Occipital lobe (tissue), 1 donor: ENCODE measurements at regions not wholly inside any gene's neighbourhood (a gene's known extent, or its start where the extent isn't known, plus 50 kb on each side); places are given as distances from the start of the nearest gene placed in this dataset.

Experiments used
- DNase-seq: peaks from one replicate; lab custom pipeline; 2025; lab: John Stamatoyannopoulos, UW

GRCh38 chr22:48596111-48596850 is 1231.4 kb downstream of the BRD1 start:
- no peak for DNase-seq

- DNase-seq = no peak
These were observed 1232.2 kb downstream of the BRD1 start for GRCh38 chr22:48595511-48595905.

GRCh38 chr22:48594757-48595510 is 1232.7 kb downstream of the BRD1 start:
- no peak for DNase-seq

- no peak for DNase-seq
These were observed 1233.5 kb downstream of the BRD1 start for GRCh38 chr22:48594016-48594756.

- no peak for DNase-seq
These were observed 1234.1 kb downstream of the BRD1 start for GRCh38 chr22:48593551-48593950.

- DNase-seq = no peak
These were observed 1234.7 kb downstream of the BRD1 start for GRCh38 chr22:48592931-48593330.

- no peak for DNase-seq
These were observed 1235.2 kb downstream of the BRD1 start for GRCh38 chr22:48592488-48592887.

GRCh38 chr22:48592066-48592345 is 1235.7 kb downstream of the BRD1 start:
- no peak for DNase-seq

- no peak for DNase-seq
These were observed 1236.2 kb downstream of the BRD1 start for GRCh38 chr22:48591286-48592065.

GRCh38 chr22:48589901-48590300 is 1237.8 kb downstream of the BRD1 start:
- DNase-seq = no peak

- no peak for DNase-seq
These were observed 1238.7 kb downstream of the BRD1 start for GRCh38 chr22:48588878-48589450.

- DNase-seq = no peak
These were observed 1239.4 kb downstream of the BRD1 start for GRCh38 chr22:48588151-48588877.

- DNase-seq = no peak
These were observed 1240.3 kb downstream of the BRD1 start for GRCh38 chr22:48587236-48587865.

- DNase-seq = no peak
These were observed 1240.9 kb downstream of the BRD1 start for GRCh38 chr22:48586799-48587185.

GRCh38 chr22:48585916-48586798 is 1241.5 kb downstream of the BRD1 start:
- no peak for DNase-seq

- no peak for DNase-seq
These were observed 1243.5 kb downstream of the BRD1 start for GRCh38 chr22:48584170-48584569.

GRCh38 chr22:48581796-48582469 is 1245.7 kb downstream of the BRD1 start:
- DNase-seq = no peak

- no peak for DNase-seq
These were observed 1246.4 kb downstream of the BRD1 start for GRCh38 chr22:48581205-48581766.
